ENCODE measurements at regions not wholly inside any gene's neighbourhood (a gene's known extent, or its start where the extent isn't known, plus 50 kb on each side); places are given as distances from the start of the nearest gene placed in this dataset.

- DNase-seq (ENCODE audit: low read depth in 2 of 2), result no peak
Measured at GRCh38 chr11:81036168-81036870, 1595.5 kb upstream of the TENM4 start.

- DNase-seq (ENCODE audit: low read depth in 2 of 2), result no peak
Measured at GRCh38 chr11:81033779-81034540, 1593.1 kb upstream of the TENM4 start.

DNA sequence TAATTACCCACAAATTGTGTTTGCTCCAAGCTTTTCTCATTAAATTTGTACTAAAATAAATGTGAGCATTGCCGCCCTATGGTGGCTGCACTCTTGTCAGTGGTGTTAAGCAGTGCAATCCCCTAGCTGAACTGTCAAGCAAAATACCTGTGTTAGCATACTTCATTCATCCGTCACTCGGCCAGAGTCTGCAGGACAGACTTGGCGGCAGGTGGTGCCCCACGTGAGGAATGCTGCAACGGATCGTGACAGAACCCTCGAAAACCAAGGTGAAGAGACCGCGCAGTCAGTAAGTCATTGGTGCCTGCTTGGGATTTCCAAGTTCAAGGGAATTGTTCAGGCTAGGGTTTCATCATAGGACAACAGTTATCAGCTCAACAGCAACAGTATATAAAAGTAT lies 1592.1 kb upstream of the TENM4 start:
- no peak for DNase-seq (ENCODE audit: low read depth in 2 of 2)

DNA sequence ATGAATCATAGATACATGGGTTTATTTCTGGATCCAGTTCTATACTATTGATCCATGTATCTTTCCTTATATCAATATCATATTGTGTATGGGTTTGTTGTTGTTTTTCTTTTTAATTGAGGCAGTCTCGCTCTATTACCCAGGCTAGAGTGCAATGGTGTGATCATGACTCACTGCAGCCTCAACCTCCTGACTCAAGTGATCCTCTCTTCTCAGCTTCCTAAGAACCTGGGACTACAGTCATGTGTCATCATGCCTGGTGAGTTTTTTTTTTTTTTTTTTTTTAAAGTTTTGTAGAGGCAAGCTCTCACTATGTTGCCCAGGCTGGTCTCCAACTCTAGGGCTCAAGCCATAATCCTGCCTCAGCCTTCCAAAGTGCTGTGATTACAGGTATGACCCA lies 1589.4 kb upstream of the TENM4 start:
- no peak for DNase-seq (ENCODE audit: low read depth in 2 of 2)

- DNase-seq (ENCODE audit: low read depth in 2 of 2), result no peak
Measured at GRCh38 chr11:81026032-81026431, 1585.2 kb upstream of the TENM4 start.

- DNase-seq (ENCODE audit: low read depth in 2 of 2), result no peak
Measured at GRCh38 chr11:81022057-81022456, 1581.2 kb upstream of the TENM4 start.

- DNase-seq (ENCODE audit: low read depth in 2 of 2), result no peak
Measured at GRCh38 chr11:81010631-81011030, 1569.8 kb upstream of the TENM4 start.

DNA sequence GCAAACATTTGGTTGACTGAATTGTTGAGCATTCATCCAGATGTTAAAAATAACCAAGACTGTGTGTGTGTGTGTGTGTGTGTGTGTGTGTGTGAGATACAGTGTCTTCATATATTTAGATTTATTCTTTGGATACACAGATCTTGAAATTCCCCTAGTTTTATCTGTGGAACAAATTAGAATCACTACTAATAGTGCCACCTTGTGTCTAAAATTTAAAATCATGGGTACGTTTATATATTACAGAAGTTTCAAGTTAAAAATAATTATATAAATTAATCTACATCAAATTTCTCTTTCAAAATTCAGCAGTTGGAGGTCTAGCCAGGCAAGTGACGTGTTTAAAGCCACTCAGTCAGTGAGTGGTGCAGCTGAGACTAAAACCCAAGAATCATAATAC lies 1566.2 kb upstream of the TENM4 start:
- peak; percentile 29 to 32 for DNase-seq (ENCODE audit: low read depth in 2 of 2)

DNA sequence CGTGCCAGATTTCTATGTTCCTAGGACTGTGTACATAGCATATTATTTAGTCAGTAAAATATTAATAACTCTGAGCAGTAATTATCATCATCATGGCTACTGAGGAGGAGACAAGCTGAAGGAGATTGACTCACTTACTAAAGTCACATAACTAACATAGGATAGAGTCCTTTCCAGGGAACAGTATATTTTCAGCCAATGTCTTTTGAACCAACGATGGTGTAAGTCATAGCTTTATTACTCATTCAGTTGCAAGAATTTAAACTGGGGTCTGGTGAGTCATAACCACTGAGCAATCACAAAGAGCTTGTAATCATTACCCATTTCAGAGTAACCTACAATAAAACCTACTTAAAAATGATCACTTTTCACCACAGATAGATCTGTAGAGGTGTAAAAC lies 1564.8 kb upstream of the TENM4 start:
- DNase-seq (ENCODE audit: low read depth in 2 of 2), result peak; percentile 79 to 80

DNA sequence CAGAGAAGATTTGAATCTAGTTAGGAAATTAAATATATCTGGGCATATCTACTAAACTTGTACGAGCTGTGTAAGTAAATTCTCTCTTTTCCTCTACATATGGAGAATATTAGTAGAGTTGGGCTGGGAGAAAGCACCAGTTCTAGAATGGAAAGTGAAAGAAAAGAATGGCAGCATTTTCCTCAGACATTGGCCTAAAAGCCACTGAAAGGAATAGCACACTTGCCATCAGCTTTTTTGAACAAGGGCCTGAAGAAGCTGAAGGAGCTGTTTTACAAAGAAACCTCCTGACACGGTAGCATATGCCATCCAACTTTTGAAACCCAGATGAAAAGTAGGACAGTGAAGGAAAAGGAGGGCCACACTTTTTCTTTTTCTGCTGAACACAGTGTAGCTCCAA lies 1563.7 kb upstream of the TENM4 start:
- no peak for DNase-seq (ENCODE audit: low read depth in 2 of 2)

DNA sequence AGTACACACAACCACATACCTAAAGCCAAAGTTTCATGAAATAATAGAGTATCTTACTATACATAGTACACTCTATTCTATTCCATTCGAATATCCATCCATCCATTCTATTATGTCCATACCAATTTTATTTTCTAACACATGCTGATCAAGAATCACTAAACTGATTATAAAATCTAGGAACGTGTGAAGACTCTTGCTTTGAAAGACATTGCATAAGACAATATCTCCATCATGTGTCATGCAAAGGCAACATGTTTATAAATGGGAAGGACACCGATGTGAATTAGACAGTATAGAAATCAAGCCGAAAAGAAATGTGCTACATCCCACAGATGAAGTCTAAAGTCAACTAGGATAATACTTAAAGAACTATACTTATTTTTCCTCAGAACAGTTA lies 1561.5 kb upstream of the TENM4 start:
- no peak for DNase-seq (ENCODE audit: low read depth in 2 of 2)

DNA sequence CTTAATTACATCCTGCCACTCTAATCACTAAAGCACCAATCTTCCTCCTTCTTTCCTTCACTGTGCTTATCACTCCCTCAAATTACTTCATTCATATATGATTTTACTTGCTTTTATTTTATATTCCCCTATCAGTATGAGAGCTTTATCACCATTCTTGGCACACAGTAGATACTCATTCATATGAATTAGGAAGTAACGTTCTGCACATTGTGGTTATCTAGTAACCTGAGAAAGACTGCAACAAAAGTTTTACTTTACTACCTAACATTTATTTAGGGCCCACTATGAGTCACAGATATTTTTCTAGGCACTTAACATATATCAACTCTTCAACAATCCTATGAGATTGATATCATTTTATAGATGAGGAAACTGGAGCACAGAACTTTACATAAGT lies 1559.9 kb upstream of the TENM4 start:
- no peak for DNase-seq (ENCODE audit: low read depth in 2 of 2)

DNA sequence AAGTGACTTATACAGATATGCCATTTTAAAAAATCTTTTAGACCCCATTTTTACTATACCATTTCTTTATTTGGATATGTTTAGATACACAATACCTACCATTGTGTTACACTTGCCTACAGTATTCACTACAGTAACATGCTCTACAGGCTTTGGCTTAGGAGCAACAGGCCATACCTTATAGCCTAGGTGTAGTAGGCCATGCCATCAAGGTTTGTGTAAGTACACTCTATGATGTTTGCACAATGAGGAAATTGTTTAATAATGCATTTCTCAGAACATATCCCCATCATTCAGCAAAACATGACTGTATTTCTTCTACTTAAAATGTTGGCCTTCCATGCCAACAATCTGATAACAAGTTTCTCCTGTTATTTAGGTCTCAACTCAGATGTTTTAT lies 1559.5 kb upstream of the TENM4 start:
- DNase-seq (ENCODE audit: low read depth in 2 of 2), result no peak

DNA sequence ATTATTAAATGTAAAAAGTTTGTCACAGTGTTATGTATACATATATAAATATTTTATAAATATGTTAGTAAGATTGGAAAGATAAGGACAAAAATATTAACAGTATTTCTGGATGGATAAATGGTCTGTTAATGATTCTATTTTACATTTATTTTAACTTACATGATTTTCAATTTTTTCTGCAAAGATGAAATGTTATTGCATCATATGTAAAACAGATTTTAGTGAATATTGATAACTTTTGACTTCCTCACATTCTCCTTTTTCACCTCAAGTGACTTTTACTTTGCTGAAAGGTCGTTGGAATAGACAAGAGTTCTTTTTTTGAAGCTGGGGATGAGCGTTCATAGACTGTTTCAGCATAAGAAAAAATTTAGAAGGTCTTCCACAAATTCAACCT lies 1554.7 kb upstream of the TENM4 start:
- DNase-seq (ENCODE audit: low read depth in 2 of 2), result no peak

DNA sequence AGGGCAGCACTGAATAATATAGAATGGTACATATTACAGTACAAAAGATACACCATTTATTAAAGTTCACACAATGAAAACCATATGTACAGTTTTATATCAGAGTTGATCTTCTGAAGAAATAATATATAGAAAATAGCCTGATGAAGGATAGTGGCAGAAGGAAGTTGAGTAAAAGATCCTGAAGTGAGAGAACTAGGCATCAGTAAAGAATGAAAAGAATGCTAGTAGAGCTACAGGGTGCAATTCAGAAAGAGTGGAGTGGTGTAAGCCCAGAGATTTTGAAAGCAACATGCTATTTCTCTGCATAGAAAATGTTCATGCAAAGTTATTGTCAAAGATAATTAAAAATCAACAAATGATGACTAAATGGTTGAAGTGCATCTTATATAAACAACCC lies 1552.7 kb upstream of the TENM4 start:
- DNase-seq (ENCODE audit: low read depth in 2 of 2), result peak; percentile 47 to 48

- DNase-seq (ENCODE audit: low read depth in 2 of 2), result no peak
Measured at GRCh38 chr11:80990885-80991284, 1550.1 kb upstream of the TENM4 start.

GRCh38 chr11:80987171-80987570 lies 1546.3 kb upstream of the TENM4 start:
- DNase-seq (ENCODE audit: low read depth in 2 of 2), result no peak

DNA sequence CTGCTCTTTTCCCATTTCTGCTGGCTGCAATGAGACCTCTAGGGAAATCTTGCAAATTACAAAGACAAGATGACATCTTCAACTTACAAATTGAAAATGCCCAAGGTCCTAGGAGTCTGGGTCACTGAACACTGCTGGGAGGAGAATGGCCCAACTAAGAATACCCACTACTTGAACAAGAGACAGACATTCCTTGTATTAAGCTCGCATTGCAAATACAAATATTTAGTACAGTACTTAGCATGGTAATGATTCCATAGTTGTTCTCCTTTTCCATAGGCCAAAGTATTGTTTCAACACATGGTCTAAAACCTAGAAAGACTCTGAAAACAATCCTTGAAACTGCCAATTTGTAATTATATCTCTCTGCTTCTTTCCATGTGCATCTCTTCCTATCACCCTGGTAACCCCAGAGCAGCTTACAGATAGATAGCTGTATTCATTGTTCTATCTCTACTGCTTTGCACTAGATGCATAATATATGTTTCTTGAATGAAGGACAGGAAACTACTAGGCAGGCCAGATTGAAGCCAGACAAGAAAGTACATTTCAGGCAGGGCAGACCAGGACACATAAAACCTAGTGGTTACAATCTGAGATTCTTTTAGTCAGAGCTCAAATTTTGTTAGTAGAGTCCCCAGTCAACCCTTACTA lies 1545.7 kb upstream of the TENM4 start:
- no peak for DNase-seq (ENCODE audit: low read depth in 2 of 2)

DNA sequence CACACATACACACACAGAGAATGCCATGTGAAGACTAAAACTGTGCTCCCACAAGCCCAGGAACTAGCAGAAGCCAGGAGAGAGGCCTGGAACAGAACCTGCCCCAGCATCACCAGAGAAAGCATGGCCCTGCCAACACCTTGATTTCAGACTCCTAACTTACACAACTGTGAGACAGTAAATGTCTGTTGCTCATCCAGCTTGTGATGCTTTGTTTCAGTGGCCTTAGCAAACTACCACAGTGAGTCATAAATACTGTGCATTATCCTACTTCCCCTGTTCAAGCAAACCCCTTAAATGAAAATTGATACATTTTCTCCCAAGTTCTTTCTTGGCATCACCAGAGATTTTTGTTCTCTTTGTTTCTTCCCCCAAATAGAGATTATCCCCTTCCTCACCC lies 1539.4 kb upstream of the TENM4 start:
- DNase-seq (ENCODE audit: low read depth in 2 of 2), result no peak

GRCh38 chr11:80973786-80974185 lies 1533.0 kb upstream of the TENM4 start:
- DNase-seq (ENCODE audit: low read depth in 2 of 2), result no peak

GRCh38 chr11:80970037-80970436 lies 1529.2 kb upstream of the TENM4 start:
- DNase-seq (ENCODE audit: low read depth in 2 of 2), result peak; percentile 50 to 57

DNA sequence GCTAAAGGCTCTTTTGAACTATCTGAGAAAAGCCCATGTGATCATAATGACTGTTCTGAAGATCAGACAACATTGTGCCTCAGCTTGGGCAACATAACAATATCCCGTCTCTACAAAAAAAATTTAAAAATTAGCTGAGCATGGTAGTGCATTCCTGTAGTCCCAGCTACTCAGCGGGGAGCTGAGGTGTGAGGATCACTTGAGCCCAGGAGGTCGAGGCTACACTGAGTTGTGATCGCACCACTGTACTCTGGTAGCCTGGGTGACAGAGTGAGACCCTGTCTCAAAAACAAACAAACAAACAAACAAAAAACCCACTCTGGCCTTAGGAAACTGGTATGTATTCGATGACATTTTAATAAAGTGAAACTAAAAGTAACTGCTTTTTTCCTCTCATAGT lies 1526.8 kb upstream of the TENM4 start:
- no peak for DNase-seq (ENCODE audit: low read depth in 2 of 2)

All from fibroblast of skin of left quadriceps (primary cell).